GM12891 (cell line): ENCODE measurements at regions not wholly inside any gene's neighbourhood (a gene's known extent, or its start where the extent isn't known, plus 50 kb on each side); places are given as distances from the start of the nearest gene placed in this dataset.
"Not testable (repeated sequence)": the region's sequence is repeated elsewhere in the genome, so short reads cannot be mapped to it uniquely, and the experiment has no call there.

Source experiments
- POLR2A ChIP-seq: IDR thresholded peaks from 2 replicates; pipeline ENCODE4 v1.6.1; 2011; ENCODE audit warnings: low read depth, low read length, control low read depth
- POLR2AphosphoS5 ChIP-seq: IDR thresholded peaks from 2 replicates; pipeline ENCODE4 v1.6.1; 2011; ENCODE audit warnings: low read depth, low read length, control low read depth
- POU2F2 ChIP-seq: IDR thresholded peaks from 2 replicates; pipeline ENCODE4 v1.6.1; 2011; ENCODE audit warnings: low read depth, mild to moderate bottlenecking, control low read depth, low read length, moderate library complexity
- SPI1 ChIP-seq: IDR thresholded peaks from 2 replicates; pipeline ENCODE4 v1.6.1; 2011; ENCODE audit warnings: low read depth, low read length, control low read depth
- TAF1 ChIP-seq: IDR thresholded peaks from 2 replicates; pipeline ENCODE4 v1.6.1; 2011; ENCODE audit warnings: low read depth, low read length, control low read depth

- not testable (repeated sequence) for TF ChIP-seq POLR2AphosphoS5, POLR2A, SPI1, TAF1, POU2F2
These were observed 474.5 kb downstream of the CD109 start for GRCh38 chr6:74170550-74170949.
